HG02981 (cell line): ENCODE measurements at regions not wholly inside any gene's neighbourhood (a gene's known extent, or its start where the extent isn't known, plus 50 kb on each side); places are given as distances from the start of the nearest gene placed in this dataset.
"Not testable (repeated sequence)": the region's sequence is repeated elsewhere in the genome, so short reads cannot be mapped to it uniquely, and the experiment has no call there.

Source experiments
- ATAC-seq: cut with Tn5 transposase; IDR thresholded peaks from one replicate; pipeline ENCODE4 v1.9.1; 2021; ENCODE audit warnings: mild to moderate bottlenecking, moderate library complexity; ENCODE audit not compliant: unreplicated experiment

DNA sequence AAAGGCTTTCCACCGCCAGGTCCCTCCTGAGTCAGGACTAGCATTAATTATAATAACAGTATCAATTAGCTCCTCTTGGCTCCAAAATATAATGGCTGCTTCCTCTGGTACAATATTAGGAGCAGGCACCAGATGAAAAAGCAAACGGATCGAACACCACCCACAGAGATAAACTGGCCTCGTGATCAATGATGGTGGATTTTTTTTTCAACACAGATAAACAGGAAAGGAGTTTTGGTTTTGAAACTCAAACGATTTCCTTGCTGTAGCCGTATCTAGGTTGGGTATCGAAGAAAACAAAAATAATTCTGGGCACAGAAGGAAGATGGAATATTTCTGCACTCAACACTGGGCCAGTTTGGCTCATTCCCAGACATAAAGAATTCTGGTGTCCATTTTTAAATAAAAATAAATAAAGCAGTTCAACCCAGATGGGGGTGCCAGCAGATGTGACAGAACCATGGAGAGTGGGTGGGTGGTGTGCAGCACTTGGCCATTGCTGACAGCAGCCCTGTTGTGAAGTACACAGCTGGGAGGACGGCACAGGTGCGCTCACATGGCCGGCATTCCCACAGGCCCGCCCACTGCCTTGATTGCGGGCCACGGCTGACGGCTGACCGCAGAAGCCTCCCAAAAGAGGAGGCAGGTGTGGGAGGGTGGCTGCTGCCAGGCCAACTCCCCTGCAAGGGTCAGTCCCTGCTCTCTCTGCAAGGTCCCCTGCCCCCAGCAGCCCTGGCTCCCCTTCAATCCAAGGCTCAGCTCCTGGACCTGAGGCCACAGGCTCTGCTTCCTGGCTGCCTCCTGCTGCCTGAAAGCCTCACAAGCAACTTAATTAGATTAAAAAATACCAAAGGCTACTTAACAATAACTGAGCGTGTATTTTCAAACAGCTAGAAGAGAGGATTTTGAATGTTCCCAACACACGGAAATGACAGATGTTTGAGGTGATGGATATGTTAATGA, 351.9 kb upstream of the ID2 start:
- ATAC-seq, result no peak

DNA sequence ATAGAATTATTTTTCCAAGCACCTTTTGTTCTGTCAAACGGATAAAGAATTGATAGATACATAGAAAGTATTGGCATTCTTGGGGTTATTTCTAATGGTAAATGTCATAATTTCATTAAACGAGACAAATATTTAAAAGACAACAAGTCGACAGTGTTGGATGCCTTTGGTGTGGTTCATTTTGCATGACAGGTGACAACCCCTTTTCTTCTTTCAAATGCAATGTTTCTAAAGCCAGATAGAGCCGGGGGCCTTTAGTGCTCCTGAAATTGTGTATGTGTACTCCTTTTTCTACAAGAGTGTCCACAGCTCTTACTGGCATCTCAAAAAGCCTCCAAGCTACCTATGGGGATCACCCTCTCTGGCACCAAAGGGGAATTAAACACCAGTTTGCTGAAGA, 350.8 kb upstream of the ID2 start:
- ATAC-seq, result no peak

DNA sequence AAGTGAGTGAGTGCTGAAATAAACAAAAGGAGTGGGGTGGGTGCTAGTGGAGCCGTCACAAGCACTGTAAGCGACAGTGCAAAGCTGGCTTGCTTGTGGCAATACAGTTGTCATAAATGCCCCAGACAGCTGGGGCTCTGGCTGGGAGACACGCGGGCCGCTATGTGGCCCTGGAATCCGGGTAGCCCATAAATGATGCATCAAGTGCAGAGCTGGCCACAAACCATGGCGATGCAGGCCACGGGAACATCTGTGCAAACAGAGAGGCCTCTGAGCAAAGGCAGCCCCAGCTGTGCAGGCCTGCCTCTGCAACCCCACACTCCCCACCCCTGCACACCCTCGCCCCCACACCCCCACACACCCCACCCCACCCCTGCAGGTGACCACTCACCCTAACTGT, 349.2 kb upstream of the ID2 start:
- no peak for ATAC-seq

DNA sequence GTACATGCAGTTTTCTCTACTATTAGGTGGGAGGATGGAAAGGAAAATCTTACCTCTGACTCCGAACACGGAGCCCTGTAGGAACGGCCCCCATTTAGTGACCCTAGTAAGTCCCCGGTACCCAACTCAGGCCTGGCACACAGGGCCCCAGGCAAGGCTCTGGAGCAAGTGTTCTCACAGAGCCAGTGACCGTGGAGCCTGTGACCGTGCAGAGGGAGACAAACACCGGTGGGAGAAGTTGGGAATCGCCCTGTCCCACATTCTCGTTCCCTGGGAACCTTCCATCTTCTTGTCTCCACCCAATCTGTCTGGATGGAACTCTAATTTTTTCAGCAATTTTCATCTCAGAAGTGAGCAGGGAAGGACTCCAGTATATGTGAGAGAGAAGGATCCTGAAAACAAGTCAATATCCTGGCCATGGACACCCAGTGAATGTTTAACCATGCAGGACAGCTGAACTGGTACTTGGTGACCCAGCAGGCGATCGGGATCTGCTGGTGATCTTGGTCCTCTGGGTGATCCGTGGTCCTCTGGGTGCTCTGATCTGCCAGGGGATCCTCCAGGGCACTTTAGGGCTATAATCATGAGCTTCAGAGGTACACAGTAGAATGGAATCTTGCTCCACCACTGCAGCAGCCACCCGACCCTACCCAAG, 348.6 kb upstream of the ID2 start:
- ATAC-seq, result no peak

DNA sequence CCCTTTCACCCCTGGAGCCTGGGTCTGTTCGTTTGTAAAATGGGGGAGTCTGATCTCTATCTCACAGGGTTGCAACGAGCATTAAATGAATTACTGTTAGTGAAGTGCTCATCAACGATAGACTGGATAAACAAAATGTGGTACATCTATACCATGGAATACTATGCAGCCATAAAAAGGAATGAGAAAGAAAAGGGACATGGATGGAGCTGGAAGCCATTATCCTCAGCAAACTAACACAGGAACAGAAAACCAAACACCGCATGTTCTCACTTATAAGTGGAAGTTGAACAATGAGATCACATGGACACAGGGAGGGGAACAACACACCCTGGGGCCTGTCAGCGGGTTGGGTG, 348.0 kb upstream of the ID2 start:
- not testable (repeated sequence) for ATAC-seq

DNA sequence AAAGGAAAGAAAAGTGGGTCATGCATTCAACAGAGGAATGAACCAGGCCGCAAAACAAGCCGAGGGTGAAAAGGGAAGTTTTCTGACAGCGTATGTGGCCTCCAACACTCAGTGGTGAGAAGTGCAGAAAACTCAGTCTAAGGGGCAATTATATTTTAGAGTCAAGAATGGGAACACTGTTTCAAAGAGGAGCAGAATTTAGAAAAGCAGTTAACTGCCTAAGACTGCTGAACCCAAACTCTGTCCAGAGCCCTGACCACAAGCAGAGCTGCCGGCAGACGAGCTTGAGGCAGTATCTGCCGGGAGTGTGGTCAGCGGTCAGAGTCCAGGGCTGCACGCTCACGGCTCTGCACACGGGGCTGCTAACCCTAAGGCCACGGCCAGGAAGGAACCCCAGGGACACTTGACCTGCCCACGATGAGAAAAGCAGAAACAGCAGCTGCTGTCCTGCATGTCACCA, 347.0 kb upstream of the ID2 start:
- ATAC-seq, result no peak

DNA sequence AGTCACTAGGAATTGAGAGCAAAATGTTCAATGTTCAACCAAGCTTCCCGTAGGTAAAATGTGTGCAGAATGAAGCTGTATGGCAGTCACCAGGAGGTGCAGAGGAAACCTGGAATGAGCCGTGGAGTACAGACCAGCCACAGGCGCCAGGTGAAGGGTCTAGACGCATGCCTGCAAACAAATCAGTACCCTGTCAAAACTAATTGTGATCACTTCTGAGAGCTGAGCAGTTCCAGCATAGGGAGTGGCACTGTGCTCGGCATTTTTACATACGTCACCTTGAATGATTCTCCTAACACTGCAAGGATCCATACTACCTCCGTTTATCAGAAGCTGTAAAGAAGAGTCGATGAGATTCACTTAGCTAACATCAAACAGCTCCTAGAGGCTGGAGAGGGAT, 346.1 kb upstream of the ID2 start:
- ATAC-seq, result no peak

DNA sequence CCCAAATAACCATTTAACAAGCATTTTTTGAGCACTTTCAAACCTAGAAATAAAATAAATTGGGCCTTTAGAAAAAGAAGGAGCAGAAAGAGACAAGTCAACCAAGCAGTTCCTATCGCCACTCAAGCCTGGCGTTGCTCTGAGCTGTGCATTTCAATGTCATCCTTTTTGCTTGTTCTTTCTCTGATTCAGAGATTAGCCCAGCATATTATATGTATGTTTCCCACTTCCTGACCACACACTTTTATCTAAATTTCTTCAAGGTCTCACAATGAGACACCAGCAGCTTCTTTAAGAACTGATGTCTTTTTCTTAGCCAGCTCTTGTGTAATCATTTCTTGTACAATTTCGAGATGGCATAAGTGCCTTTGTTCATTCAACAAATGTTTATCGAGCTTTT, 344.5 kb upstream of the ID2 start:
- ATAC-seq, result no peak

DNA sequence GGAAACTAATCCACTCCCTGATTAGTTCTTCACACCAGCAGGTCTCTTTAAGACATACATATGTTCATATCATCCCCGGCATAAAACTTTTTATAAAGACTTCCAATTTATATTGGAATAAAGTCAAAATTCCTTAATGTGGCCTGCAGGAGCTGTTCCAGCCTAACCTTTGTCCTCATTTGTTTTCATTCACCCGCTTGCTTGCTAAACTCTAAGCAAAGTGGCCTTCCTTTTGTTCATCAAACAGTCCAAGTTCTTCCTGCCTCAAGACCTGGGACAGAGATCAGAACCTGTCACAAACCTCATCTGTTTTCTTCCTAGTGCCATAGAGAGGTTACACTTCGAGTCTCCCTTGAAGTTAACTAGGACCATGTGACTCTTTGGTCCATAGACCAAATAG, 339.4 kb upstream of the ID2 start:
- ATAC-seq, result no peak

DNA sequence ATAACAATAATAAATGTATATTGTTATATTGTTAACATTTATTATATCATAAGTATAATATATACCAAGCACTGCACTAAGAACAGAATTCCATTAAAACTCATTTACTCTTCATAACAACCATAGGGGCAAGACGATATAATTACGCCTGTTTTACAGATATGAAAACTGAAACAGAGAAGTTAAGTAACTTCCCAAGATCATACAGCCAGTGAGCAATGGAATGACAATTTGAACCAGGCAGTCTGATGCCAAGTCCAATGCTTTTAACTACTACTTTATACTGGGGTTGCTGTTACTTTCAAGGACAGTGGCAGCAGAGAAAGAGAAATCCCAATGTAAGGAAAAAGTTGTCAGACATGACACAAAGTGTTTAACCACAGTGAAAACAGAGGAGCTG, 338.8 kb upstream of the ID2 start:
- ATAC-seq, result no peak

DNA sequence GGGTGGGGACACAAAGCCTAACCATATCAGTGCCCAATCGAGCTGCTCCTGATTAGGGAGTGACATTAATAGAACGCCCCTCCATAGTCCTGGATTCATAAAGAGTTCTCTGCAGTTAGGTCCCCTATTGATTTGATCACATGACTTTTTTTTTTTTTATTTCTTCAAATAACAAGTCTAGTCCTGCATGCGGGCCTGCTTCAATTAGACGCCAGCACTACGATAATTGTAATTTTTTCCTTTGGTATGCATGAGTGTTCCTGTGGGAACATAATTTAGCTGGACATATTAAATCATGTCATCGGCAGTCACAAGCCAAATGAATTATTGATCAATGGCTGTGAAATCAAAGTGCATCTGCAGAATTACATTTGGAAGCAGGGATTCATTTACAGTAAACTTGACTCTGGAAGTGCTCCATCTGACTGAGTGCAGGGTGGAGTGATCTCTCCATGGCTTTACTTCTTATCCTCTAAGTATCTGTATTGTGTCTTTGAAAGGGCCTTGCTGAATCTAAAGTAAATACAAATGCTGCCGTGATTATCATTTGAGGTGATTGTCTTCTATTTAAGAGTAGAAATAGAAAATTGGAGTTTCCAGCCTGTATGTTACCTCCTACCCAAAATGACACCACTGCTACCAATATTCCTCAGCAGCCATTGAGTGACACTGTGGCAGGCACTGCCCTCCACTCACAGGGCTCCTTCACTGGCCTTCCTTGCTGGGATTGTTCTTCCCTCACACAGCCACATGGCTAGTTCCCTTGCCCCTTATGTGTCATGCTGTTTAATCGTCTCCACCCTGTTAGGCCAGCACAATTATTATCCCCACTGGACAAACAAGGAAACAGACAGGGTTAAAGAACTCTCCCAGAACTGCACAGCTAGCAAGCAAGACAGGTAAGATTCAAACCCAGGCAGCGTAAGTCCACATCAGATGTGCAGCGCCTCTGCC, 337.4 kb upstream of the ID2 start:
- no peak for ATAC-seq

DNA sequence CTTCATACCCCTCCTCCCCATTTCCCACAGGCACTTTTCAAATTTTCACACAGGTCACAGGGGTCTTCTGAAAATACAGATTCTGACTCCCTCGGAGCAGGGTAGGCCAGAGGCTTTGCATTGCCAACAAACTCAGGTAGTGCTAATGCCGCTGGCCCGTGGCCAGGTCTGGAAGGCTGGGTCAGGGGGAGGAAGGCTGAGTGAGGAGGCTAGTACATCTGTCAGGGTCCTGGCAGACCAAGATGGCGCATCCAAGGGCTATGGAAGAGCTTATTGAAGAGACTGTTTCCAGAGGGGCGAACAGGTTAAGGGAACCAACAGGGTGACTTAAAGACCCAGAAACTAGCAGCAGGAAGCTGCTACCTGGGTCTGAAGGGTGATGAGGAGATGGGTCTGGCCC, 336.7 kb upstream of the ID2 start:
- ATAC-seq, result no peak

DNA sequence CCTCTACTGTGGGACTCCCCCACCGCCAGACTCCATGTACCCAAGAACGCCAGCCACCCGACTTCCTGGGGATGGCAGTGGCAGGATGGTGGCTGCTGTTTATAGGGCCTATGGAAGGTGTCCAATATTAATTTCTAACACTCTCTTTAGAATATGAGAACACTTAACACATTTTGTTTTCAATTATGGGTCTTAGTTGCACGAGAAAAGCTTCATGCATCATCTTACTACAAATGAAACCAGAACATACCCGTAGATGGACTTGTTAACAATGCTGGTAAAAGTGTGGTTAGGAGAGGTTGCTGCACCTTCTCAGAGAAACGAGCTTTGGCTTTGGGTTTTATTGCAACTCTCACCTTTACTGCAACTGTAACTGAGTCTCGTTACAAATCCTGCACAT, 335.6 kb upstream of the ID2 start:
- no peak for ATAC-seq

DNA sequence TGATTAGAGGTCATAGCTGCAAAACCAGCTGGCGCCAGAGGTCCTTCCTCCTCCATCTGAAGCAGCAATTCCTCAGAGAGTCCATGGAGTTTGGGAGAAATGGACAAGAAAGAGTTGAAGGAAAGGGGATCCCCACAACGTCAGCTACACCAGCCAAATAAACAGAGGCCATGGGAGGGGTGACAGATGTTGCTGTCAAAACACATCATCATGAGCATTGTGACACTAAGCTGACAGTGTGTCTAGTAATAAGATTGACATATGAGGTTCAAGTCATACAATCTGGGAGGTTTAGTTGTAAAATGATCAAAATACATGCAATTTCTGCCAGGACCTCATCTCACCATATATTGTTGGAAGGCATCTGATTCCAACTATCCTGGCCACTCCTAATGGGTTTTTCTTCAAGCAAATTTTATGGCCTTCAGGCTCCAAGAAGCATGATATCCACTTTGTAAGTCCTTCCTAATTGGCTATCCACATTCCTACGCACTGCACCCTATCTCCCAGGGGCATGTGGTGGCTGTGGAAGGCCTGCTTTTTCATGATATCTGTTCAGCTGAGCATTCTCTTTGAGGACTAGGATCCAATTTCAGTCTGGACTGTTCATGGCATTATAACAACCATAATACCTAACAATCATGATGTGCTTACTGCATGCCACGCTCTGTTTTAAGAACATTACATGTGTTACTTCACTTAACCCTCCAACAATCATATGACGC, 335.0 kb upstream of the ID2 start:
- ATAC-seq, result no peak

DNA sequence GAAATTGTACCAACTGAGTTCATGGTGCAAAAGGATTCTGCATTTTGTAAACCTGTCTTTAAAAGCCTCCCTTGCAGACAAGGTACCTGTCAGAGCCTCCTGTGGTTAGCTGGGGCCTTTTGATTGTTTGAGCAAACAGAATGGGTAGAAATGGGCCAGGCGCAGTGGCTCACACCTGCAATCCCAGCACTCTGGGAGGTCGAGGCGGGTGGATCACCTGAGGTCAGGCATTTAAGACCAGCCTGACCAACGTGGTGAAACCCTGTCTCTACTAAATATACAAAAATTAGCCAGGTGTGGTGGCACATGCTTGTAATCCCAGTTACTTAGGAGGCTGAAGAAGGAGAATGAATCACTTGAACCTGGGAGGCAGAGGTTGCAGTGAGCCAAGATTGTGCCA, 332.9 kb upstream of the ID2 start:
- ATAC-seq, result not testable (repeated sequence)

DNA sequence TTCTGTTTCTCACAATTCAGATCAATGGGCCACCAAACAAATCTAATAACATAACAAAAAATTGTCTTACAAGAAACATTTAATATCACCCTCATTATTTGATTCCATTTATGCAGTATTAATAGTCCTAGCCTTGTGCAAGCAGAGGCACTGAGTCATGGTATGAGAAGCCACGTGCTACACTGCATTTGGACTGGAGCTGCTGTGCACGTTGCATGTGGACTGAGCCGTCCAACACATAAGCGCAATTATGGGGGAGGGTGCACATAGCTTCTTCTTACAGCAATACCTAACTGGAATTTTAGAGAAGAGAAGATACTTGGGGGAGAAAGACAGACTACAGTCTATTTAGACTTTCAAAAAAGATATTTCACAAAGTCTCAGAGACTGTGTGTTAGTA, 329.6 kb upstream of the ID2 start:
- no peak for ATAC-seq

DNA sequence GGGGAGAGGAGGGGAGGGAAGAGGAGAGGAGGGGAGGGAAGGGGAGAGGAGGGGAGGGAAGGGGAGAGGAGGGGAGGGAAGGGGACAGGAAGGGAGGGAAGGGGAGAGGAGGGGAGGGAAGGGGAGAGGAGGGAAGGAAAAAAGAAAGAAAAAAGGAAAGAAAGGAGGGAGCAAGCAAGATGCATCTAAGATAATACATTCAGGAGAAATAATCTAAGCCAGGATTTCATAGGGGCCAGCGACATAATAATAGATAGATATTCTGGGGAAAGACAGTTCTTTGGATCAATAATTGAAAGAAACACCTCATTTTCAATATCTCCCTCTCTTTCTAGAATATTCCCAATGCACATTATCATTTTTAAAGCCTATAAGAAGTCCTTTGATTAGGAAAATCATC, 328.9 kb upstream of the ID2 start:
- no peak for ATAC-seq

DNA sequence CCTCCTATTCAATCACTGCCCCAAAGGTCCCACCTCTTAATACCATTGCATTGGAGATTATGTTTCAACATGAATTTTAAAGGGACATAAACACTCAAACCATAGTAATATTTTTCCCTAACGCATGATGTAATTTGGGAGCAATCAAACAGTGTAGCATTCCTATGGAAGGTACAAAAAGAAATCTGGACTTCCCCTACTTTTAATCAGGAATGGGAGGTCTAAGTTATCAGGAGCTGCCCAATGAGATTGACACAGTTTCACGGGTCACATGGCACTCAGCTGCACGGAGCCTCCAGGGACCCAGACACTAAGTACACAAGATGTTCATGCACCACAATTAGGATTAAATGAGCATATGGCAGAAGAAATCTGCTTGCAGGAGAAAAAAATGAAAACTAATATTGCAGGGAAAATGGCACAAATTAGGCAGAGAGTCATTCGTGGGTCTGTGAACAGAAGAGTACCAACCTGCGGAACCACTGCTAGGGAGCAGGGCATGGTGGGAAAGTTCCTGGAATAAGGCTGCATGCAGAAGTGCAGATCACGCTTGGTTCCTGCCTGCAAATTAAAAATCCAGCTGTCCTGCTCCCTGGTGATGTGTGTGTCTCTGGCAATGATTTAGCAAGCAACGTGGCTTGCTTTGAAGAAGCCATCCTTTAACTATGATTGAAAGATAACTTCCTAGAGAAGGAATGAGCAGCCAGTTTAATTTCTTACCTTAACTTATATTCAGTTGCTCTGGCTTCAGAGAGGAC, 326.6 kb upstream of the ID2 start:
- ATAC-seq, result no peak

DNA sequence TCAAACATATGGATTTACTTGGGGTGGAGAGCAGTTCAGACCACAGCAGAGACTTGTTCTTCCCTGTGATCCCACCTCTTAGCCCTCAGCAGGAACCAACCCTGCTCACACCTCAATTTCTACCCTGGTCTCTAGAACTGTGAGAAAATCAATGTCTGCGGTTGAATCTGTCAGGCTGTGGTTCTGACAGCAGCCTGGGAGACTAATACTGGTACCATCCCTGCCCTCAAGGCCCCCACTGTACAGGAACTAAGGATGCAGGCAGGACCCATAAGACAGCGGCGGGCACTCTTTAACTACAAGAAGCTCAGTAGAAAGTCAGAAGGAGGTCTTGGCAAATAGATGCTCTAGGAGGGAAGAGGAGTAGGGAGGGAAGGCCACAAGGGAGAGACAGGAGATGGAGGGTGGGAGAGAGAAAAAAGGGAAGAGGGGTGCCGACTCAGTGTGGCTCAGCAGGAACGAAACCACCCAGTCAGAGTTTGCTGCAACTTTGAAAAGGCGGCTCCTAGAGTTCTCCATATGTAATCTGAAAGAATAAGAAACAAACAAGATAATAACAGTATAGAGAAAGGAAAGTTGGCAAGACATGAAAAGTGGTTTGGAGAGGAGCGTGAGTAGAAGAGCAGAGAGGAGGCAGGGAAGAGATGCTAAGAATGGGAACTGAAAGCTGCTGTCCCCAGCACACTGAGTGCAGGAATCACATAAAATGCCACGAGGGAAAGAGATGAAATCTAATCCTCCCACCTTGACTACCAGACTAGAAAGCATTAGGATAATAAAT, 323.9 kb upstream of the ID2 start:
- no peak for ATAC-seq
